ENCODE measurements at regions not wholly inside any gene's neighbourhood (a gene's known extent, or its start where the extent isn't known, plus 50 kb on each side); places are given as distances from the start of the nearest gene placed in this dataset.

GRCh38 chr9:7242126-7242525, 484.4 kb downstream of the KDM4C start:
- no peak overlapping the region for H3K4me3 ChIP-seq (replicated peaks; ENCODE audit: low read depth, low read length)
- TF ChIP-seq CTCF (IDR thresholded peaks at IDR 0.05; ENCODE audit: low read depth, low read length, missing control alignments): no peak
- DNase-seq (ENCODE audit: extremely low read depth, low read depth): no peak

- H3K4me3 ChIP-seq (replicated peaks; ENCODE audit: low read depth, low read length): no peak overlapping the region
- no peak for DNase-seq (ENCODE audit: extremely low read depth, low read depth)
- no peak for TF ChIP-seq CTCF (IDR thresholded peaks at IDR 0.05; ENCODE audit: low read depth, low read length, missing control alignments)
These were observed 483.9 kb downstream of the KDM4C start for GRCh38 chr9:7241694-7242093.

- no peak overlapping the region for H3K4me3 ChIP-seq (replicated peaks; ENCODE audit: low read depth, low read length)
- no peak for DNase-seq (ENCODE audit: extremely low read depth, low read depth)
- TF ChIP-seq CTCF (IDR thresholded peaks at IDR 0.05; ENCODE audit: low read depth, low read length, missing control alignments): no peak
These were observed 483.0 kb downstream of the KDM4C start for GRCh38 chr9:7240569-7241311.

GRCh38 chr9:7239708-7240107, 481.9 kb downstream of the KDM4C start:
- no peak for DNase-seq (ENCODE audit: extremely low read depth, low read depth)
- no peak for TF ChIP-seq CTCF (IDR thresholded peaks at IDR 0.05; ENCODE audit: low read depth, low read length, missing control alignments)
- H3K4me3 ChIP-seq (replicated peaks; ENCODE audit: low read depth, low read length): no peak overlapping the region

GRCh38 chr9:7238247-7238637, 480.5 kb downstream of the KDM4C start:
- no peak overlapping the region for H3K4me3 ChIP-seq (replicated peaks; ENCODE audit: low read depth, low read length)
- no peak for DNase-seq (ENCODE audit: extremely low read depth, low read depth)
- no peak for TF ChIP-seq CTCF (IDR thresholded peaks at IDR 0.05; ENCODE audit: low read depth, low read length, missing control alignments)

- no peak for DNase-seq (ENCODE audit: extremely low read depth, low read depth)
- no peak for TF ChIP-seq CTCF (IDR thresholded peaks at IDR 0.05; ENCODE audit: low read depth, low read length, missing control alignments)
- no peak overlapping the region for H3K4me3 ChIP-seq (replicated peaks; ENCODE audit: low read depth, low read length)
These were observed 479.9 kb downstream of the KDM4C start for GRCh38 chr9:7237473-7238246.

Data from HFF-Myc (cell line).